Stimulated activated CD8-positive, alpha-beta memory T cell treated with anti-CD3 and anti-CD28 coated beads, Interleukin-15, amount 100 ng/mL, for 48 hours (primary cell): ENCODE measurements at regions not wholly inside any gene's neighbourhood (a gene's known extent, or its start where the extent isn't known, plus 50 kb on each side); places are given as distances from the start of the nearest gene placed in this dataset.
"Not testable (repeated sequence)": the region's sequence is repeated elsewhere in the genome, so short reads cannot be mapped to it uniquely, and the experiment has no call there.

Experiments
- DNase-seq, 2 donors: peaks; one replicate each; pipeline ENCODE4 v3.0.0-alpha.2; 2020; ENCODE audit warnings: low read depth in 2 of 2

GRCh38 chr13:90585392-90585791 is 762.1 kb upstream of the MIR17HG start:
- no peak for DNase-seq

- no peak for DNase-seq
These were observed 756.1 kb upstream of the MIR17HG start for GRCh38 chr13:90591260-90591926.

GRCh38 chr13:90591927-90592268 is 755.6 kb upstream of the MIR17HG start:
- no peak for DNase-seq

GRCh38 chr13:90592943-90593342 is 754.5 kb upstream of the MIR17HG start:
- DNase-seq, result no peak

GRCh38 chr13:90594681-90595080 is 752.8 kb upstream of the MIR17HG start:
- no peak for DNase-seq

- no peak for DNase-seq
These were observed 741.8 kb upstream of the MIR17HG start for GRCh38 chr13:90605664-90606063.

- DNase-seq, result not testable (repeated sequence)
These were observed 740.6 kb upstream of the MIR17HG start for GRCh38 chr13:90606921-90607320.

GRCh38 chr13:90612391-90612790 is 735.1 kb upstream of the MIR17HG start:
- no peak for DNase-seq

- no peak for DNase-seq
These were observed 734.3 kb upstream of the MIR17HG start for GRCh38 chr13:90613076-90613795.

- DNase-seq, result no peak
These were observed 732.3 kb upstream of the MIR17HG start for GRCh38 chr13:90615236-90615635.

GRCh38 chr13:90615767-90616166 is 731.7 kb upstream of the MIR17HG start:
- no peak for DNase-seq

GRCh38 chr13:90618133-90618532 is 729.4 kb upstream of the MIR17HG start:
- no peak for DNase-seq

GRCh38 chr13:90622541-90622940 is 724.9 kb upstream of the MIR17HG start:
- DNase-seq, result no peak

- DNase-seq, result no peak
These were observed 724.0 kb upstream of the MIR17HG start for GRCh38 chr13:90623318-90624011.

- DNase-seq, result no peak
These were observed 719.7 kb upstream of the MIR17HG start for GRCh38 chr13:90627813-90628212.

GRCh38 chr13:90628471-90628870 is 719.0 kb upstream of the MIR17HG start:
- DNase-seq, result no peak

- DNase-seq, result no peak
These were observed 716.8 kb upstream of the MIR17HG start for GRCh38 chr13:90630716-90631115.

GRCh38 chr13:90632184-90632583 is 715.3 kb upstream of the MIR17HG start:
- no peak for DNase-seq

- no peak for DNase-seq
These were observed 713.6 kb upstream of the MIR17HG start for GRCh38 chr13:90633849-90634248.

- no peak for DNase-seq
These were observed 706.5 kb upstream of the MIR17HG start for GRCh38 chr13:90640976-90641375.

- no peak for DNase-seq
These were observed 705.6 kb upstream of the MIR17HG start for GRCh38 chr13:90641884-90642283.

GRCh38 chr13:90645582-90645981 is 701.9 kb upstream of the MIR17HG start:
- DNase-seq, result no peak

- DNase-seq, result no peak
These were observed 699.0 kb upstream of the MIR17HG start for GRCh38 chr13:90648497-90648896.
